HCT116 (cell line): ENCODE measurements at regions not wholly inside any gene's neighbourhood (a gene's known extent, or its start where the extent isn't known, plus 50 kb on each side); places are given as distances from the start of the nearest gene placed in this dataset.

Experiments used
- ATAC-seq: fragments of 200-7000 bp; cut with Tn5 transposase; 2 replicates; pipeline ENCODE4 v1.9.1; 2020; ENCODE audit warnings: mild to moderate bottlenecking, moderate library complexity
- BruUV-seq: library from RNA; stranded (reverse); fragments of 400-500 nt; replicated peaks from 2 replicates; lab custom pipeline; 2021; lab: Mats Ljungman, UMichigan
- CTCF ChIA-PET: fragments of 300-600 bp; sonication (Branson Sonifier 250); formaldehyde crosslinking; loops from one replicate; lab custom pipeline; 2021; ENCODE audit warnings: antibody characterized with exemption; lab: Charles Lee
- POLR2A ChIA-PET: fragments of 300-600, 350-600 bp; sonication (Branson Sonifier 250); formaldehyde crosslinking; loops from one replicate; lab custom pipeline; 2021; ENCODE audit warnings: antibody characterized with exemption; lab: Charles Lee
- RAD21 ChIA-PET, 2 experiments: fragments of 300-600 bp; sonication (Branson Sonifier 250); formaldehyde crosslinking; loops; one replicate each; lab custom pipeline; 2023; ENCODE audit warnings: low total read pairs in 2 of 2; ENCODE audit not compliant: uncharacterized antibody in 2 of 2, unreplicated experiment in 2 of 2, low non-redundant PET in 1 of 2; lab: Charles Lee
- DNase-seq: peaks from one replicate; pipeline ENCODE4 v3.0.0-alpha.2; 2010; ENCODE audit warnings: low read depth, low spot score
- H2AFZ ChIP-seq: fragments of 200-600 bp; shearing (Covaris generic), sonication (generic); 2 replicates; pipeline ENCODE4 v1.6.1; 2017; ENCODE audit warnings: low read depth, mixed run types, mixed read lengths, antibody characterized with exemption, low read length; ENCODE audit not compliant: poor library complexity, severe bottlenecking
- H3K27ac ChIP-seq: 2 replicates; pipeline ENCODE4 v1.5.1; 2012; ENCODE audit warnings: low read depth, low read length
- H3K27me3 ChIP-seq: fragments of 200-600 bp; sonication (generic); 2 replicates; pipeline ENCODE4 v1.6.1; 2016; ENCODE audit warnings: mixed run types, low read length, mixed read lengths; ENCODE audit not compliant: insufficient read depth
- H3K36me3 ChIP-seq, 2 experiments: fragments of 200-500 bp in 1 of 2; fragments of 200-600 bp in 1 of 2; sonication (Bioruptor generic) in 1 of 2; sonication (generic) in 1 of 2; 2 replicates each; pipeline versions ENCODE4 v1.5.1 to v1.6.1; 2014 to 2016; ENCODE audit warnings: low read length in 2 of 2, inconsistent platforms in 1 of 2, mixed read lengths in 1 of 2, mixed run types in 1 of 2; ENCODE audit not compliant: insufficient read depth in 2 of 2, control insufficient read depth in 1 of 2
- H3K4me1 ChIP-seq, 2 experiments: fragments of 200-600 bp in 1 of 2; sonication (generic) in 1 of 2; 2 replicates each; pipeline versions ENCODE4 v1.5.1 to v1.6.1; 2012 to 2017; ENCODE audit warnings: low read length in 2 of 2, inconsistent platforms in 1 of 2, mild to moderate bottlenecking in 1 of 2, mixed read lengths in 1 of 2, mixed run types in 1 of 2, moderate library complexity in 1 of 2; ENCODE audit not compliant: insufficient read depth in 2 of 2, control insufficient read depth in 1 of 2
- H3K4me2 ChIP-seq: fragments of 200-600 bp; sonication (generic); 2 replicates; pipeline ENCODE4 v1.6.1; 2017; ENCODE audit warnings: mixed run types, low read length, mixed read lengths
- H3K4me3 ChIP-seq, 2 experiments: fragments of 200-600 bp in 1 of 2; sonication (generic) in 1 of 2; replicated peaks in 1 of 2; 2 replicates each; pipeline ENCODE4 v1.5.1; 2011 to 2016; ENCODE audit warnings: low read length in 2 of 2, control low read depth in 1 of 2, low read depth in 1 of 2, mild to moderate bottlenecking in 1 of 2, mixed read lengths in 1 of 2, mixed run types in 1 of 2
- H3K79me2 ChIP-seq: fragments of 200-600 bp; sonication (generic); 2 replicates; pipeline ENCODE4 v1.6.1; 2017; ENCODE audit warnings: mild to moderate bottlenecking, mixed run types, low read length, moderate library complexity, mixed read lengths; ENCODE audit not compliant: insufficient read depth
- H3K9ac ChIP-seq: fragments of 200-600 bp; sonication (generic); 2 replicates; pipeline ENCODE4 v1.6.1; 2016; ENCODE audit warnings: low read length, mixed read lengths
- H3K9me2 ChIP-seq: fragments of 200-600 bp; sonication (generic), shearing (Covaris generic); 2 replicates; pipeline ENCODE4 v1.6.1; 2017; ENCODE audit warnings: mixed run types, mild to moderate bottlenecking, moderate library complexity; ENCODE audit not compliant: insufficient read depth
- H3K9me3 ChIP-seq, 2 experiments: fragments of 200-500 bp in 1 of 2; fragments of 200-600 bp in 1 of 2; sonication (Bioruptor generic) in 1 of 2; sonication (generic) in 1 of 2; 2 replicates each; pipeline ENCODE4 v1.6.1; 2014 to 2017; ENCODE audit warnings: low read length in 2 of 2, mixed read lengths in 2 of 2, inconsistent platforms in 1 of 2, low read depth in 1 of 2, mild to moderate bottlenecking in 1 of 2, mixed run types in 1 of 2, moderate library complexity in 1 of 2; ENCODE audit not compliant: control insufficient read depth in 1 of 2, insufficient read depth in 1 of 2
- H4K20me1 ChIP-seq: fragments of 200-600 bp; sonication (generic), shearing (Covaris generic); 2 replicates; pipeline ENCODE4 v1.6.1; 2017; ENCODE audit warnings: mixed run types, mild to moderate bottlenecking, moderate library complexity; ENCODE audit not compliant: insufficient read depth
- CBX3 ChIP-seq: IDR thresholded peaks from 2 replicates; pipeline ENCODE4 v1.6.1; 2012; ENCODE audit warnings: low read depth
- CEBPB ChIP-seq: IDR thresholded peaks from 2 replicates; pipeline ENCODE4 v1.6.1; 2012; ENCODE audit warnings: low read depth
- EGR1 ChIP-seq: IDR thresholded peaks from 2 replicates; pipeline ENCODE4 v1.6.1; 2012; ENCODE audit warnings: low read depth
- EZH2phosphoT487 ChIP-seq: fragments of 200-600 bp; IDR thresholded peaks from 2 replicates; pipeline ENCODE4 v1.6.1; 2018; ENCODE audit warnings: antibody characterized with exemption, borderline replicate concordance
- FOSL1 ChIP-seq: IDR thresholded peaks from 2 replicates; pipeline ENCODE4 v1.6.1; 2012; ENCODE audit warnings: low read depth
- POLR2AphosphoS5 ChIP-seq: IDR thresholded peaks from 2 replicates; pipeline ENCODE4 v1.6.1; 2011; ENCODE audit warnings: mild to moderate bottlenecking, low read depth, low read length, moderate library complexity
- RAD21 ChIP-seq: IDR thresholded peaks from 2 replicates; pipeline ENCODE4 v1.6.1; 2012; ENCODE audit warnings: low read depth, mild to moderate bottlenecking
- TCF7L2 ChIP-seq: IDR thresholded peaks from 2 replicates; pipeline ENCODE4 v1.7.0; 2011; ENCODE audit warnings: borderline replicate concordance, inconsistent platforms; ENCODE audit not compliant: insufficient read depth, insufficient read length; ENCODE audit errors: extremely low read depth
- ZFX ChIP-seq: fragments of 450-650 bp; IDR thresholded peaks from 2 replicates; pipeline ENCODE4 v1.6.1; 2017
- ZNF274 ChIP-seq: fragments of 200-500 bp; sonication (Bioruptor generic); IDR thresholded peaks from 2 replicates; pipeline ENCODE4 v1.6.1; 2014; ENCODE audit warnings: mild to moderate bottlenecking, low read depth, low read length, inconsistent platforms
- intact Hi-C: fragments of 100-400 bp; cut with micrococcal nuclease; formaldehyde crosslinking; loops from 2 replicates; pipeline ENCODE4 v1.10.0; 2022
- TF ChIP-seq, protein P1 (sequence below), 3 experiments: fragments of 200-600 bp in 1 of 3; sonication (generic) in 1 of 3; IDR thresholded peaks in 2 of 3; conservative IDR thresholded peaks in 1 of 3; 2 replicates each; pipeline ENCODE4 v1.5.1; 2012 to 2017; ENCODE audit warnings: low read depth in 2 of 3, low read length in 2 of 3, antibody characterized with exemption in 1 of 3, borderline replicate concordance in 1 of 3, control low read depth in 1 of 3, mild to moderate bottlenecking in 1 of 3, mixed read lengths in 1 of 3, mixed run types in 1 of 3, moderate library complexity in 1 of 3; ENCODE audit not compliant: insufficient read depth in 1 of 3

GRCh38 chr6:54503144-54503543, 194.9 kb downstream of the TINAG start:
- no peak overlapping the region for H2AFZ ChIP-seq
- ChIA-PET RAD21 (no interaction called here), CTCF (no interaction called here), POLR2A (no interaction called here)
- H4K20me1 ChIP-seq: no peaks in the 10 kb centered on the region
- no peaks in the 10 kb centered on the region for H3K9me2 ChIP-seq
- intact Hi-C loops: no loop called here
- no peaks in the 10 kb centered on the region for H3K79me2 ChIP-seq
- no peak for DNase-seq
- TF ChIP-seq TCF7L2: no peak
- no peak overlapping the region for H3K4me2 ChIP-seq
- no peak overlapping the region for H3K27ac ChIP-seq
- H3K9me3 ChIP-seq: 0 out of 4 replicates have a peak, but pooled peaks cover 0 to 3% of the 10 kb centered on the region in 2 experiments
- ATAC-seq: no peak
- BruUV-seq: no TSS peak
- no peaks in the 10 kb centered on the region for H3K27me3 ChIP-seq
- no peak overlapping the region for H3K9ac ChIP-seq
- H3K36me3 ChIP-seq: no peaks in the 10 kb centered on the region
- no peak overlapping the region for H3K4me3 ChIP-seq
- H3K4me1 ChIP-seq: no peaks in the 10 kb centered on the region

DNA sequence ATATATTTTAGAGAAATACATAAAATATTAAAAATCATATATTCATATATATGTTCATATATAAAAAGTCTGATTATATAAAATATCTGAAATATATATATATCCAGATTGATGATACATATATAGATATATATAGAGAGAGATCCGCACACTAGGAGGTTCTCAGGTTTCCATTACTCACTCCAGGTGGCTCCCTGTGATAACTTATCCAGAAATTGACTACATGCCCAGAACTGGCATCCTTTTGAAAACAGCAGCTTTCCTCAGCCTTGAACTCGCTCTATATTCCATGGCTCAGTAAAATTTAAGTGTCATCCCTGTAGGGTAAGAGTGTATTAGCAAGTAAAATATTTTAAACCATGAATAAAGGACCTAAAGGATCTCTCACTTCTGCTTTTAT, 206.8 kb downstream of the TINAG start:
- intact Hi-C loops: no loop called here
- BruUV-seq: no TSS peak
- ChIA-PET CTCF (no interaction called here), POLR2A (no interaction called here)
- no peaks in the 10 kb centered on the region for H3K9me2 ChIP-seq
- H3K9me3 ChIP-seq: no peaks in the 10 kb centered on the region
- ATAC-seq: no peak
- no peak overlapping the region for H3K9ac ChIP-seq
- no peaks in the 10 kb centered on the region for H3K4me1 ChIP-seq
- H3K4me2 ChIP-seq: no peak overlapping the region
- H3K79me2 ChIP-seq: no peaks in the 10 kb centered on the region
- DNase-seq: no peak
- TF ChIP-seq CEBPB (no peak), RAD21 (peak; percentile 31)
- TF ChIP-seq, all 23 proteins: peak for 1
- H4K20me1 ChIP-seq: no peaks in the 10 kb centered on the region
- no peaks in the 10 kb centered on the region for H3K36me3 ChIP-seq
- no peak overlapping the region for H3K4me3 ChIP-seq
- no peak overlapping the region for H3K27ac ChIP-seq
- no peak overlapping the region for H2AFZ ChIP-seq
- RAD21 ChIA-PET: no interaction called here
- H3K27me3 ChIP-seq: no peaks in the 10 kb centered on the region

- no TSS peak for BruUV-seq
- H3K9me2 ChIP-seq: no peaks in the 10 kb centered on the region
- H3K9ac ChIP-seq: no peak overlapping the region
- H3K4me3 ChIP-seq: no peak overlapping the region
- ATAC-seq (no peak), DNase-seq (no peak)
- H3K4me1 ChIP-seq: no peaks in the 10 kb centered on the region
- no peaks in the 10 kb centered on the region for H3K9me3 ChIP-seq
- intact Hi-C loops: no loop called here
- H3K4me2 ChIP-seq: no peak overlapping the region
- no peaks in the 10 kb centered on the region for H3K27me3 ChIP-seq
- H4K20me1 ChIP-seq: no peaks in the 10 kb centered on the region
- RAD21 ChIA-PET: no interaction called here
- no peaks in the 10 kb centered on the region for H3K79me2 ChIP-seq
- POLR2A ChIA-PET: no interaction called here
- CTCF ChIA-PET: no interaction called here
- no peaks in the 10 kb centered on the region for H3K36me3 ChIP-seq
- H3K27ac ChIP-seq: no peak overlapping the region
- no peak overlapping the region for H2AFZ ChIP-seq
- TF ChIP-seq ZFX (no peak), CEBPB (no peak), POLR2AphosphoS5 (no peak), CBX3 (no peak), ZNF274 (no peak), EGR1 (no peak), FOSL1 (no peak), EZH2phosphoT487 (no peak), TCF7L2 (no peak)
- TF ChIP-seq, protein P1, sequence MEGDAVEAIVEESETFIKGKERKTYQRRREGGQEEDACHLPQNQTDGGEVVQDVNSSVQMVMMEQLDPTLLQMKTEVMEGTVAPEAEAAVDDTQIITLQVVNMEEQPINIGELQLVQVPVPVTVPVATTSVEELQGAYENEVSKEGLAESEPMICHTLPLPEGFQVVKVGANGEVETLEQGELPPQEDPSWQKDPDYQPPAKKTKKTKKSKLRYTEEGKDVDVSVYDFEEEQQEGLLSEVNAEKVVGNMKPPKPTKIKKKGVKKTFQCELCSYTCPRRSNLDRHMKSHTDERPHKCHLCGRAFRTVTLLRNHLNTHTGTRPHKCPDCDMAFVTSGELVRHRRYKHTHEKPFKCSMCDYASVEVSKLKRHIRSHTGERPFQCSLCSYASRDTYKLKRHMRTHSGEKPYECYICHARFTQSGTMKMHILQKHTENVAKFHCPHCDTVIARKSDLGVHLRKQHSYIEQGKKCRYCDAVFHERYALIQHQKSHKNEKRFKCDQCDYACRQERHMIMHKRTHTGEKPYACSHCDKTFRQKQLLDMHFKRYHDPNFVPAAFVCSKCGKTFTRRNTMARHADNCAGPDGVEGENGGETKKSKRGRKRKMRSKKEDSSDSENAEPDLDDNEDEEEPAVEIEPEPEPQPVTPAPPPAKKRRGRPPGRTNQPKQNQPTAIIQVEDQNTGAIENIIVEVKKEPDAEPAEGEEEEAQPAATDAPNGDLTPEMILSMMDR (IDR thresholded peaks at IDR 0.05 in 2 of 3, conservative IDR thresholded peaks at IDR 0.05 in 1 of 3; ENCODE audit: borderline replicate concordance in 1 of 3, insufficient read depth in 1 of 3, low read depth in 2 of 3, low read length in 2 of 3): no peak
These were observed 207.5 kb downstream of the TINAG start for GRCh38 chr6:54515713-54516112.
